HG03558 (cell line): ENCODE measurements at regions not wholly inside any gene's neighbourhood (a gene's known extent, or its start where the extent isn't known, plus 50 kb on each side); places are given as distances from the start of the nearest gene placed in this dataset.
"Not testable (repeated sequence)": the region's sequence is repeated elsewhere in the genome, so short reads cannot be mapped to it uniquely, and the experiment has no call there.

Source experiments
- ATAC-seq: cut with Tn5 transposase; IDR thresholded peaks from one replicate; pipeline ENCODE4 v1.9.1; 2021; ENCODE audit warnings: moderate number of reproducible peaks; ENCODE audit not compliant: unreplicated experiment; ENCODE audit errors: extremely low read depth

- no peak for ATAC-seq
Measured at GRCh38 chr3:191808073-191808472, 347.1 kb downstream of the PYDC2 start.

GRCh38 chr3:191809326-191809949 lies 348.5 kb downstream of the PYDC2 start:
- ATAC-seq: no peak

GRCh38 chr3:191813245-191813644 lies 352.3 kb downstream of the PYDC2 start:
- no peak for ATAC-seq

GRCh38 chr3:191848818-191849217 lies 387.9 kb downstream of the PYDC2 start:
- no peak for ATAC-seq

GRCh38 chr3:191859531-191859930 lies 398.6 kb downstream of the PYDC2 start:
- ATAC-seq: no peak

GRCh38 chr3:191869738-191870415 lies 408.9 kb downstream of the PYDC2 start:
- no peak for ATAC-seq

GRCh38 chr3:191873736-191874135 lies 412.8 kb downstream of the PYDC2 start:
- ATAC-seq: no peak

- no peak for ATAC-seq
Measured at GRCh38 chr3:191882289-191882688, 421.3 kb downstream of the PYDC2 start.

- ATAC-seq: no peak
Measured at GRCh38 chr3:191884132-191884531, 423.2 kb downstream of the PYDC2 start.

GRCh38 chr3:191889106-191889505 lies 428.1 kb downstream of the PYDC2 start:
- ATAC-seq: no peak

- no peak for ATAC-seq
Measured at GRCh38 chr3:191889756-191890155, 428.8 kb downstream of the PYDC2 start.

GRCh38 chr3:191894406-191894805 lies 433.4 kb downstream of the PYDC2 start:
- no peak for ATAC-seq

GRCh38 chr3:191901741-191902140 lies 440.8 kb downstream of the PYDC2 start:
- ATAC-seq: no peak

GRCh38 chr3:191912616-191913204 lies 451.7 kb downstream of the PYDC2 start:
- ATAC-seq: no peak

GRCh38 chr3:191915712-191916111 lies 454.7 kb downstream of the PYDC2 start:
- no peak for ATAC-seq

GRCh38 chr3:191919491-191920026 lies 458.6 kb downstream of the PYDC2 start:
- ATAC-seq: no peak

- no peak for ATAC-seq
Measured at GRCh38 chr3:191922570-191922969, 461.6 kb downstream of the PYDC2 start.

- not testable (repeated sequence) for ATAC-seq
Measured at GRCh38 chr3:191927183-191927817, 466.3 kb downstream of the PYDC2 start.

- ATAC-seq: not testable (repeated sequence)
Measured at GRCh38 chr3:191927998-191928397, 467.0 kb downstream of the PYDC2 start.

GRCh38 chr3:191944835-191945234 lies 483.9 kb downstream of the PYDC2 start:
- ATAC-seq: no peak

GRCh38 chr3:191952186-191952585 lies 491.2 kb downstream of the PYDC2 start:
- ATAC-seq: no peak
